22Rv1 (cell line): ENCODE measurements at regions not wholly inside any gene's neighbourhood (a gene's known extent, or its start where the extent isn't known, plus 50 kb on each side); places are given as distances from the start of the nearest gene placed in this dataset.

Source experiments
- H3K27ac ChIP-seq: fragments of 450-650 bp; 2 replicates; pipeline ENCODE4 v1.5.1; 2017
- ZFX ChIP-seq: fragments of 450-650 bp; IDR thresholded peaks from 2 replicates; pipeline ENCODE4 v1.6.1; 2017; ENCODE audit warnings: antibody characterized with exemption, borderline replicate concordance
- TF ChIP-seq, protein P1 (sequence below): fragments of 450-650 bp; IDR thresholded peaks from 2 replicates; pipeline ENCODE4 v1.5.1; 2017; ENCODE audit warnings: mild to moderate bottlenecking

DNA sequence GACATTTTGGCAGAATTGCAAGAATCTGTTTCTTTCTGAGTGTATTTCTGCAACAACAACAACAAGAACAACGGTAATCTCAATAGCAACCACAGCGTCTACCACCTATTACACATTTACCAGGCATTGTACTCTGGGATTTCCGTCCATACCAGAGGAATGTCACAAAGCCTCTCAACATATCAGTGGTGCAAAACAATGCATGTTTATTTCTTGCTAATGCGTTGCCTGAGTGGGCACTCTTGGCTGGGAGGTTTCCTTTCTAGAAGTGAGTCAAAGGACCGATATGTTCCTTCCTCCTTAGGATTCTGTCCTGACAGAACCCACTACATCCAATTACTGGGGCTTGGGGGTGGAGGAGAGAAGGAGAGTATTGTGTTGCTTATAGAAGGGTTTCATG, 585.6 kb downstream of the TSN start:
- TF ChIP-seq, protein P1, sequence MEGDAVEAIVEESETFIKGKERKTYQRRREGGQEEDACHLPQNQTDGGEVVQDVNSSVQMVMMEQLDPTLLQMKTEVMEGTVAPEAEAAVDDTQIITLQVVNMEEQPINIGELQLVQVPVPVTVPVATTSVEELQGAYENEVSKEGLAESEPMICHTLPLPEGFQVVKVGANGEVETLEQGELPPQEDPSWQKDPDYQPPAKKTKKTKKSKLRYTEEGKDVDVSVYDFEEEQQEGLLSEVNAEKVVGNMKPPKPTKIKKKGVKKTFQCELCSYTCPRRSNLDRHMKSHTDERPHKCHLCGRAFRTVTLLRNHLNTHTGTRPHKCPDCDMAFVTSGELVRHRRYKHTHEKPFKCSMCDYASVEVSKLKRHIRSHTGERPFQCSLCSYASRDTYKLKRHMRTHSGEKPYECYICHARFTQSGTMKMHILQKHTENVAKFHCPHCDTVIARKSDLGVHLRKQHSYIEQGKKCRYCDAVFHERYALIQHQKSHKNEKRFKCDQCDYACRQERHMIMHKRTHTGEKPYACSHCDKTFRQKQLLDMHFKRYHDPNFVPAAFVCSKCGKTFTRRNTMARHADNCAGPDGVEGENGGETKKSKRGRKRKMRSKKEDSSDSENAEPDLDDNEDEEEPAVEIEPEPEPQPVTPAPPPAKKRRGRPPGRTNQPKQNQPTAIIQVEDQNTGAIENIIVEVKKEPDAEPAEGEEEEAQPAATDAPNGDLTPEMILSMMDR: no peak
- no peak for TF ChIP-seq ZFX
- no peak overlapping the region for H3K27ac ChIP-seq

- H3K27ac ChIP-seq: peak overlapping the region; percentile 38; the same call in 1 of the 2 replicates
Measured at GRCh38 chr2:122352151-122352550, 596.7 kb downstream of the TSN start.

GRCh38 chr2:122357998-122358397, 602.5 kb downstream of the TSN start:
- H3K27ac ChIP-seq: no peak overlapping the region
- TF ChIP-seq ZFX: no peak
- TF ChIP-seq, protein P1: no peak

DNA sequence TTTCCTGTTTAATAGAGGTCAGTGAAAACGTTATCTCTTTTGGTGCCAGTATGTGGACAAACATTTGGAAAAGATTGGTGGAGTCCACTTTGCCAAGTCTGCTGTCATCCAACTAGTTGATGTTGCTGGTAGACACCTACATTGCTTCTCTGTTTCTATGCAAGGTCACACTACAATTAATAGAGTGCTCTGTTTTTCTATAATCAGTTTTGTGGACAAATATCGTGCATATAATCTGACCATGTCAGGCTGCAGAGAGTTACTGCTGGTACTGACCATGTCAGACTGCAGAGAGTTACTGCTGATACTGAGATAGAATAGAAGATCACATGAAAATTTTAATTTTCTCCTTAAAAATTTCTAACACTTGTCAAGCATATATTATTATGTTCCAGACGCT, 603.3 kb downstream of the TSN start:
- no peak for TF ChIP-seq ZFX
- TF ChIP-seq, protein P1: no peak
- no peak overlapping the region for H3K27ac ChIP-seq

- no peak for TF ChIP-seq ZFX
- TF ChIP-seq, protein P1: no peak
- no peak overlapping the region for H3K27ac ChIP-seq
Measured at GRCh38 chr2:122363885-122364284, 608.4 kb downstream of the TSN start.

DNA sequence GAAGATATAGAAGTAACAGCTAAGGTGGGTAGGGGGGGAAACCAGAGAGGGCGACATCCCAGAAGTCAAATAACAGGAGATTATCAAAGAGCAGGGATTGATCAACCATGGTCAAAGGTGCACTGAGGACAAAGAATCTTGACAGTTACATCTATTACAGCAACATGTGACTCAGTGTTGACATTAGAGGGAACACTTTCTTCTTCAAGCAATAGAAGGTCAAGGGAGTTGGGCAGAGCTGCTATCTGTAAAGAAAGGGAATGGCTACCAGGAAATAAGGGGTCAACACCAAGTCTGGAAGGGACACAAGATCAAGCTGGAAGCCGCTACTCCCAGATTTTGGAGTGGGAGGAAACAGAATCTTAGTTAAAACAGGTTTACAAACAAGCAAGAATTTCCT, 611.0 kb downstream of the TSN start:
- no peak overlapping the region for H3K27ac ChIP-seq
- TF ChIP-seq, protein P1: no peak
- no peak for TF ChIP-seq ZFX

- H3K27ac ChIP-seq: no peak overlapping the region
Measured at GRCh38 chr2:122366969-122367645, 611.7 kb downstream of the TSN start.

More at GRCh38 chr2:122366969-122367645, 611.7 kb downstream of the TSN start:
- TF ChIP-seq, protein P1: no peak
- TF ChIP-seq ZFX: no peak
